Activated B cell treated with CpG ODN at 0.5 μM for 24 hours (primary cell): ENCODE measurements at regions not wholly inside any gene's neighbourhood (a gene's known extent, or its start where the extent isn't known, plus 50 kb on each side); places are given as distances from the start of the nearest gene placed in this dataset.

Experiments used
- ATAC-seq: fragments of 200-7000 bp; cut with Tn5 transposase; one replicate; pipeline ENCODE4 v1.10.0; 2021; ENCODE audit warnings: low read depth, mild to moderate bottlenecking, moderate library complexity
- CTCF ChIA-PET: fragments of 350-600 bp; sonication (Branson Sonifier 250); formaldehyde crosslinking; loops from one replicate; lab custom pipeline; 2021; ENCODE audit warnings: antibody characterized with exemption; lab: Charles Lee
- POLR2A ChIA-PET: fragments of 350-600 bp; sonication (Branson Sonifier 250); formaldehyde crosslinking; loops from one replicate; lab custom pipeline; 2021; ENCODE audit warnings: antibody characterized with exemption; lab: Charles Lee
- DNase-seq: peaks from one replicate; pipeline ENCODE4 v3.0.0; 2022
- H3K27ac Mint-ChIP-seq: one replicate; pipeline ENCODE4 v1.8.0; 2020; ENCODE audit warnings: mixed read lengths
- H3K27me3 Mint-ChIP-seq: one replicate; pipeline ENCODE4 v1.8.0; 2021; ENCODE audit warnings: mixed read lengths
- H3K36me3 Mint-ChIP-seq: one replicate; pipeline ENCODE4 v1.8.0; 2021; ENCODE audit warnings: low read depth, mixed read lengths
- H3K4me1 Mint-ChIP-seq: one replicate; pipeline ENCODE4 v1.8.0; 2021; ENCODE audit warnings: mixed read lengths
- H3K4me3 Mint-ChIP-seq: one replicate; pipeline ENCODE4 v1.8.0; 2020; ENCODE audit warnings: mild to moderate bottlenecking, mixed read lengths
- H3K9me3 Mint-ChIP-seq: one replicate; pipeline ENCODE4 v1.8.0; 2020; ENCODE audit warnings: mixed read lengths
- CTCF ChIP-seq: fragments of 200-600 bp; IDR thresholded peaks from one replicate; pipeline ENCODE4 v1.8.0; 2022; ENCODE audit warnings: antibody characterized with exemption, mild to moderate bottlenecking
- intact Hi-C: fragments of 100-400 bp; cut with micrococcal nuclease; formaldehyde crosslinking; loops from one replicate; pipeline ENCODE4 v1.15.1; 2024

GRCh38 chr13:70703755-70704154 is 595.5 kb upstream of the KLHL1 start:
- no peak overlapping the region for H3K27ac Mint-ChIP-seq
- ATAC-seq, result no peak
- intact Hi-C loops, result no loop called here
- H3K4me3 Mint-ChIP-seq, result no peak overlapping the region
- ChIA-PET POLR2A (no interaction called here), CTCF (no interaction called here)
- no peak for TF ChIP-seq CTCF
- H3K9me3 Mint-ChIP-seq, result peaks cover 7% of the 10 kb centered on the region
- H3K27me3 Mint-ChIP-seq, result no peaks in the 10 kb centered on the region
- H3K4me1 Mint-ChIP-seq, result no peaks in the 10 kb centered on the region
- no peaks in the 10 kb centered on the region for H3K36me3 Mint-ChIP-seq
- no peak for DNase-seq

GRCh38 chr13:70694996-70695715 is 586.9 kb upstream of the KLHL1 start:
- Mint-ChIP-seq H3K4me3 (no peak overlapping the region), H3K36me3 (no peaks in the 10 kb centered on the region), H3K27ac (no peak overlapping the region), H3K9me3 (peaks cover 2% of the 10 kb centered on the region), H3K4me1 (no peaks in the 10 kb centered on the region), H3K27me3 (no peaks in the 10 kb centered on the region)
- CTCF ChIA-PET, result no interaction called here
- no peak for DNase-seq
- TF ChIP-seq CTCF, result no peak
- POLR2A ChIA-PET, result no interaction called here
- no peak for ATAC-seq
- intact Hi-C loops, result no loop called here

GRCh38 chr13:70668983-70669382 is 560.7 kb upstream of the KLHL1 start:
- ChIA-PET POLR2A (no interaction called here), CTCF (no interaction called here)
- ATAC-seq, result no peak

GRCh38 chr13:70668293-70668692 is 560.0 kb upstream of the KLHL1 start:
- H3K9me3 Mint-ChIP-seq, result no peaks in the 10 kb centered on the region
- H3K36me3 Mint-ChIP-seq, result no peaks in the 10 kb centered on the region
- H3K4me1 Mint-ChIP-seq, result no peaks in the 10 kb centered on the region
- H3K27ac Mint-ChIP-seq, result no peak overlapping the region
- ATAC-seq, result no peak
- H3K27me3 Mint-ChIP-seq, result no peaks in the 10 kb centered on the region
- H3K4me3 Mint-ChIP-seq, result no peak overlapping the region
- TF ChIP-seq CTCF, result no peak
- intact Hi-C loops, result no loop called here
- ChIA-PET POLR2A (no interaction called here), CTCF (no interaction called here)
- no peak for DNase-seq

More at GRCh38 chr13:70668983-70669382, 560.7 kb upstream of the KLHL1 start:
- H3K4me1 Mint-ChIP-seq, result no peaks in the 10 kb centered on the region
- H3K4me3 Mint-ChIP-seq, result no peak overlapping the region
- no peaks in the 10 kb centered on the region for H3K36me3 Mint-ChIP-seq
- DNase-seq, result no peak
- no peak for TF ChIP-seq CTCF
- H3K9me3 Mint-ChIP-seq, result peaks cover 2% of the 10 kb centered on the region
- intact Hi-C loops, result no loop called here
- H3K27ac Mint-ChIP-seq, result no peak overlapping the region
- no peaks in the 10 kb centered on the region for H3K27me3 Mint-ChIP-seq

GRCh38 chr13:70666883-70667556 is 558.8 kb upstream of the KLHL1 start:
- no peaks in the 10 kb centered on the region for H3K9me3 Mint-ChIP-seq
- ATAC-seq (no peak), DNase-seq (no peak)
- no peaks in the 10 kb centered on the region for H3K36me3 Mint-ChIP-seq
- no peak overlapping the region for H3K27ac Mint-ChIP-seq
- H3K4me1 Mint-ChIP-seq, result no peaks in the 10 kb centered on the region
- ChIA-PET CTCF (no interaction called here), POLR2A (no interaction called here)
- intact Hi-C loops, result no loop called here
- H3K4me3 Mint-ChIP-seq, result no peak overlapping the region
- no peaks in the 10 kb centered on the region for H3K27me3 Mint-ChIP-seq
- no peak for TF ChIP-seq CTCF
